OCI-LY3 (cell line): ENCODE measurements at regions not wholly inside any gene's neighbourhood (a gene's known extent, or its start where the extent isn't known, plus 50 kb on each side); places are given as distances from the start of the nearest gene placed in this dataset.

Experiments
- H2AFZ ChIP-seq: fragments of 200-600, 300-600 bp; shearing (Covaris generic); 2 replicates; pipeline ENCODE4 v1.6.0; 2014; ENCODE audit warnings: antibody characterized with exemption, low read depth, low read length
- H3K27ac ChIP-seq: fragments of 200-600, 300-600 bp; sonication (generic); 2 replicates; pipeline ENCODE4 v1.5.1; 2014; ENCODE audit warnings: mild to moderate bottlenecking, low read length, moderate library complexity, mixed read lengths
- H3K27me3 ChIP-seq: fragments of 200-600, 300-600 bp; sonication (generic); 2 replicates; pipeline ENCODE4 v1.6.1; 2014; ENCODE audit warnings: low read depth, low read length, mixed read lengths
- H3K36me3 ChIP-seq: fragments of 200-600, 300-600 bp; sonication (generic); replicated peaks from 2 replicates; pipeline ENCODE3; 2014; ENCODE audit warnings: low read depth, low read length, mixed read lengths
- H3K4me1 ChIP-seq: fragments of 300-600, 200-600 bp; sonication (generic); 2 replicates; pipeline ENCODE4 v1.6.1; 2014; ENCODE audit warnings: low read length, mixed read lengths
- H3K4me2 ChIP-seq: fragments of 200-600, 300-600 bp; sonication (generic); 2 replicates; pipeline ENCODE4 v1.6.1; 2014; ENCODE audit warnings: low read length, mixed read lengths
- H3K4me3 ChIP-seq: fragments of 300-600, 200-600 bp; sonication (generic); 2 replicates; pipeline ENCODE4 v1.5.1; 2014; ENCODE audit warnings: antibody characterized with exemption, mild to moderate bottlenecking, low read length, moderate library complexity
- H3K79me2 ChIP-seq: fragments of 300-600, 200-600 bp; shearing (Covaris generic); 2 replicates; pipeline ENCODE4 v1.6.1; 2014; ENCODE audit warnings: mild to moderate bottlenecking, low read length, mixed read lengths
- H3K9ac ChIP-seq: fragments of 300-600, 200-600 bp; shearing (Covaris generic); 2 replicates; pipeline ENCODE4 v1.6.0; 2014; ENCODE audit warnings: mild to moderate bottlenecking, low read length, moderate library complexity
- H3K9me3 ChIP-seq: fragments of 200-600, 300-600 bp; shearing (Covaris generic); 2 replicates; pipeline ENCODE4 v1.6.1; 2014; ENCODE audit warnings: low read length, mixed read lengths; ENCODE audit not compliant: insufficient read depth
- H4K20me1 ChIP-seq: fragments of 200-600, 300-600 bp; sonication (generic); 2 replicates; pipeline ENCODE4 v1.6.1; 2016; ENCODE audit warnings: low read length, mixed read lengths; ENCODE audit not compliant: insufficient read depth
- EZH2phosphoT487 ChIP-seq: fragments of 200-600 bp; shearing (Covaris generic); IDR thresholded peaks from 2 replicates; pipeline ENCODE4 v1.6.1; 2018; ENCODE audit warnings: antibody characterized with exemption, mixed run types, low read depth
- TF ChIP-seq, protein P1 (sequence below): fragments of 200-600, 300-600 bp; sonication (generic); IDR thresholded peaks from 2 replicates; pipeline ENCODE4 v1.5.1; 2014; ENCODE audit warnings: antibody characterized with exemption, low read length, low read depth

DNA sequence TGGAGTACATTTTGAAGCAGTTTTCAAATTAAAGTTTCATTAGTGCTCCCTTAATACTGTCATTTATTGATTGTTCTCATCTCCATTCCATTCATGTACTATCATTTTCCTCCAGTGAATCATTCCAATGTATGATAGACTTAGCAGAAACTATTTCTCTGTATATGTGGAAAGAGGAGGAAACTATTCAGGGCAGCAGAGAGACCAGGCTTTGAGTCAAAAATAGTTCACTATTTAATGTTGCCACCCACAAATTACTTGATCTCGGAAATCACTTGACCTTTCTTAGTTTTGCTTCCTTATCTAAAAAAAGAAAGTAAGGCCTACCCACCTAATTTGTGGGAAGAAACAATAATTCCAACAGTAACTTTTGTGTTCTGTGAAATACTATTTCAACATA lies 610.5 kb upstream of the ZNF385D start:
- Histone ChIP-seq H3K4me2 (no peak overlapping the region), H2AFZ (no peak overlapping the region), H3K9me3 (no peaks in the 10 kb centered on the region), H3K27ac (no peak overlapping the region), H3K27me3 (no peaks in the 10 kb centered on the region), H3K9ac (no peak overlapping the region), H3K79me2 (no peaks in the 10 kb centered on the region), H3K36me3 (no peaks in the 10 kb centered on the region), H4K20me1 (no peaks in the 10 kb centered on the region), H3K4me1 (no peaks in the 10 kb centered on the region), H3K4me3 (no peak overlapping the region)
- TF ChIP-seq, protein P1, sequence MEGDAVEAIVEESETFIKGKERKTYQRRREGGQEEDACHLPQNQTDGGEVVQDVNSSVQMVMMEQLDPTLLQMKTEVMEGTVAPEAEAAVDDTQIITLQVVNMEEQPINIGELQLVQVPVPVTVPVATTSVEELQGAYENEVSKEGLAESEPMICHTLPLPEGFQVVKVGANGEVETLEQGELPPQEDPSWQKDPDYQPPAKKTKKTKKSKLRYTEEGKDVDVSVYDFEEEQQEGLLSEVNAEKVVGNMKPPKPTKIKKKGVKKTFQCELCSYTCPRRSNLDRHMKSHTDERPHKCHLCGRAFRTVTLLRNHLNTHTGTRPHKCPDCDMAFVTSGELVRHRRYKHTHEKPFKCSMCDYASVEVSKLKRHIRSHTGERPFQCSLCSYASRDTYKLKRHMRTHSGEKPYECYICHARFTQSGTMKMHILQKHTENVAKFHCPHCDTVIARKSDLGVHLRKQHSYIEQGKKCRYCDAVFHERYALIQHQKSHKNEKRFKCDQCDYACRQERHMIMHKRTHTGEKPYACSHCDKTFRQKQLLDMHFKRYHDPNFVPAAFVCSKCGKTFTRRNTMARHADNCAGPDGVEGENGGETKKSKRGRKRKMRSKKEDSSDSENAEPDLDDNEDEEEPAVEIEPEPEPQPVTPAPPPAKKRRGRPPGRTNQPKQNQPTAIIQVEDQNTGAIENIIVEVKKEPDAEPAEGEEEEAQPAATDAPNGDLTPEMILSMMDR, result no peak
- TF ChIP-seq EZH2phosphoT487, result no peak

DNA sequence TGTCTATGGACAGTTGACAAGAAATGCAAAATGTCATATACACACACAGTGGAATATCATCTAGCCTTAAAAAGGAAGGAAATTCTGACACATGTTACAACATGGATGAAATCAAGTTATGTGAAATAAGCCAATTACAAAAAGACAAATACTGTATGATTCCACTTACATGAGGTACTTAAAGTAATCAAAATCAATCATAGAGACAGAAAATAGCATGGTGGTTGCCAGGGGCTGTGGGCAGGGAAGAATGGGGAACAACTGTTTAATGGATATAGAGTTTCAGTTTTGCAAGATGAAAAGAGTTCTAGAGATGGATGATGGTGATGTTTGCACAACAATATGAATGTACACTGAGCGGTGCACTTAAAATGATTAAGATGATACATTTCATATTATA lies 613.8 kb upstream of the ZNF385D start:
- Histone ChIP-seq H3K79me2 (no peaks in the 10 kb centered on the region), H3K36me3 (no peaks in the 10 kb centered on the region), H2AFZ (no peak overlapping the region), H4K20me1 (no peaks in the 10 kb centered on the region), H3K9ac (no peak overlapping the region), H3K27ac (no peak overlapping the region), H3K27me3 (no peaks in the 10 kb centered on the region), H3K4me3 (no peak overlapping the region), H3K4me2 (no peak overlapping the region), H3K4me1 (no peaks in the 10 kb centered on the region), H3K9me3 (no peaks in the 10 kb centered on the region)
- no peak for TF ChIP-seq EZH2phosphoT487
- TF ChIP-seq, protein P1, result no peak

DNA sequence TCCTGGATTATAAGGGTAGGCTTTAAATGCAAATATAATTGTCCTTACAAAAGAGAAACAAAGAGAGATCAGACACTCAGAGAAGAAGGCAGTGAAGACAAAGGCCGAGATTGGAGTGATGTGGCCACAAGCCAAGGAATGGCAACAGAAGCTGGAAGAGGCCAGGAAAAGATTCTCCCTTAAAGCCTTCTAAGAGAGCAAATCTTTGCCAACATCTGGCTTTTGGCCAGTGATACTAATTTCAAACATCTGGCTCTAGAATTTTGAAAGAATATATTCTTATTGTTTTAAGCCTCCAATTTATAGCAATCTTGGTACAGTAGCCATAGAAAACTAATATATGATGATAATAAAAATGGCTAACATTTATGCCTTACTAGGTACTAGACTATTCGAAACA lies 615.8 kb upstream of the ZNF385D start:
- H4K20me1 ChIP-seq, result no peaks in the 10 kb centered on the region
- H3K4me3 ChIP-seq, result no peak overlapping the region
- no peaks in the 10 kb centered on the region for H3K27me3 ChIP-seq
- H2AFZ ChIP-seq, result no peak overlapping the region
- H3K9ac ChIP-seq, result no peak overlapping the region
- H3K79me2 ChIP-seq, result no peaks in the 10 kb centered on the region
- no peaks in the 10 kb centered on the region for H3K4me1 ChIP-seq
- H3K4me2 ChIP-seq, result no peak overlapping the region
- no peaks in the 10 kb centered on the region for H3K36me3 ChIP-seq
- H3K27ac ChIP-seq, result no peak overlapping the region
- H3K9me3 ChIP-seq, result no peaks in the 10 kb centered on the region
- TF ChIP-seq, protein P1, result no peak

DNA sequence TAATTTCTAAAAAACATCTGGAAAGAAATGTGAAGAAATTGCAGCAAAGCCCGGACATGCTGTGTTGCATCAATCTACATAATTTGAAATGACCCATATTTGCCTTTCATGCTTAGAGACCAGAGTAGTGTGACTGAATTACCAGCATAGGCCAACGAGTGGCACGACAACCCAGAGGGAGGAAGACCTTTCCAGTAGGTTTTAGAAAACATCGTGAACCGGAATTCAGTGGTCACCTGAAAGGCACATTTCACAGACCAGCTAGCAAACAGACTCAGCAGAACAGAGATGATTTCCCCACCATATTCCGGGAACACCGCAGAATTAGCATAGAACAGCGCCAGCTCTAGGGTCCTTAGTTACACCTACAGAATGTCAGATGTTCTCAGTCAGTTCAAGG lies 620.0 kb upstream of the ZNF385D start:
- Histone ChIP-seq H3K4me3 (no peak overlapping the region), H3K4me1 (no peaks in the 10 kb centered on the region), H3K9me3 (no peaks in the 10 kb centered on the region), H3K27me3 (no peaks in the 10 kb centered on the region), H3K79me2 (no peaks in the 10 kb centered on the region), H3K36me3 (no peaks in the 10 kb centered on the region), H3K4me2 (no peak overlapping the region), H4K20me1 (no peaks in the 10 kb centered on the region), H3K27ac (no peak overlapping the region), H2AFZ (no peak overlapping the region), H3K9ac (no peak overlapping the region)
- TF ChIP-seq EZH2phosphoT487, result no peak
- TF ChIP-seq, protein P1, result no peak
